GM12874 (cell line): ENCODE measurements at regions not wholly inside any gene's neighbourhood (a gene's known extent, or its start where the extent isn't known, plus 50 kb on each side); places are given as distances from the start of the nearest gene placed in this dataset.

Experiments
- TF ChIP-seq, protein P1 (sequence below): IDR thresholded peaks from 2 replicates; pipeline ENCODE4 v1.5.1; 2011; ENCODE audit warnings: low read depth, mild to moderate bottlenecking, control low read depth, low read length, moderate library complexity; ENCODE audit not compliant: insufficient read depth

DNA sequence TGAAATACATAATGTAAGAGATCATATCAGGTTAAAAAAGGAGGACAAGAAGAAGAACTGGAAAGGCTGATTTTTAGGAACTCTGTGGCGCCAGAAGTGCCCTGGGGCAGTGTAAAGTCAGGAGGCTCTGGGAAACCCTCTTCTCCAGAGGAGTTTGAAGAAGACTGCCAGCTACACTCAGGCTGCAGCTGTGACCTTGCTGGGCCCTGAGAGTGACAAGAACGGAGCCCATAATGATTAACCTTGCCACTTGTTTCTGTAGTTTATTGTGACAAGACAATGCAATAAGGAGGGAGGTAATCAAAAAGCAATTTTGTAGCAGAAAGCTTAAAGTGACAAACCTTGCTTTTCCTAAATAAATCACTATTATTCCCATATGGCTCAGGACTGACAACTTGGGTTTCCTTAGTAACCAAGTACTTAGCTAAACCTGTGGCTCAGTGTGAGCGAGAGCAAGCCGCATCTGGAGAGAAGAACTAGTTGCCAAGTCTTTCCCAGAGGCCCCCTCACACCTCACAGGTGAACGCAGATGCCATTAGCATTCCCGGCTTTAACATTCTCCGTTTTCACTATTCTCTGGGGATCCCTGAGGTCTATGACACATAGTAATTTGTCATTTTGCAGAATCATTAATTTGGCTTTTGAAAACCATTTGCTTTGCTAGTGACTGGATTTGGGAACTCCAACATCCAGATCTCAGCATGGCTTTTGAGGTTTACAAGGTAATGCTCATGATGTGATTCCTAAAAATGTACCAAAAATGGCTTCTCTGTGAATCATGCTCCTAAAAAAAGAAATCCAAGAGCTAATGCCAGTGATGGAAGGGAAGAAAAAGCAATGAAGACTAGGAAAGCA is 115.9 kb downstream of the OMA1 start:
- TF ChIP-seq, protein P1, sequence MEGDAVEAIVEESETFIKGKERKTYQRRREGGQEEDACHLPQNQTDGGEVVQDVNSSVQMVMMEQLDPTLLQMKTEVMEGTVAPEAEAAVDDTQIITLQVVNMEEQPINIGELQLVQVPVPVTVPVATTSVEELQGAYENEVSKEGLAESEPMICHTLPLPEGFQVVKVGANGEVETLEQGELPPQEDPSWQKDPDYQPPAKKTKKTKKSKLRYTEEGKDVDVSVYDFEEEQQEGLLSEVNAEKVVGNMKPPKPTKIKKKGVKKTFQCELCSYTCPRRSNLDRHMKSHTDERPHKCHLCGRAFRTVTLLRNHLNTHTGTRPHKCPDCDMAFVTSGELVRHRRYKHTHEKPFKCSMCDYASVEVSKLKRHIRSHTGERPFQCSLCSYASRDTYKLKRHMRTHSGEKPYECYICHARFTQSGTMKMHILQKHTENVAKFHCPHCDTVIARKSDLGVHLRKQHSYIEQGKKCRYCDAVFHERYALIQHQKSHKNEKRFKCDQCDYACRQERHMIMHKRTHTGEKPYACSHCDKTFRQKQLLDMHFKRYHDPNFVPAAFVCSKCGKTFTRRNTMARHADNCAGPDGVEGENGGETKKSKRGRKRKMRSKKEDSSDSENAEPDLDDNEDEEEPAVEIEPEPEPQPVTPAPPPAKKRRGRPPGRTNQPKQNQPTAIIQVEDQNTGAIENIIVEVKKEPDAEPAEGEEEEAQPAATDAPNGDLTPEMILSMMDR: no peak

DNA sequence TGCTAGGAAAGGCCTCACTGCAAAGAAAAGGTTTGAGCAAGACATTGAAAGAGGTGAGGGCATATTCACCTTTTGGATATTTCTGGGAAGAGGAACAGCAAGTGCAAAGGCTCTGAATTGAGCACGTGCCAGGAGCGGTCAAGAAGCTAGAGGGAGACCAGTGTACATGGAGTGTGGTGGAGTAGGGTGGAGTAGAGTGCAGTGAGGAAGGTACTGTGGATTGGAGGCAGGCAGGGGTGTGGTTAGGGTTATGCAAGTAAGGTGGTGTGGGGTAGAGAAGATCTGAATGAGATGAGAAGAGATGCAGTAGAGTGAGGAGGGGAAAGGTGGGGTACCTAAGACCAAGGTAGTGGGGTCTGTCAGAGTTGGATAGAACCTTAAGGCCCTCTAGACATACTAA is 119.6 kb downstream of the OMA1 start:
- TF ChIP-seq, protein P1: no peak

GRCh38 chr1:58422436-58422835 is 124.1 kb downstream of the OMA1 start:
- TF ChIP-seq, protein P1: no peak

GRCh38 chr1:58418283-58419228 is 128.0 kb downstream of the OMA1 start:
- TF ChIP-seq, protein P1: no peak

- TF ChIP-seq, protein P1: no peak
Observed at GRCh38 chr1:58412071-58412580, 134.4 kb downstream of the OMA1 start.

GRCh38 chr1:58409890-58410289 is 136.6 kb downstream of the OMA1 start:
- TF ChIP-seq, protein P1: no peak

- TF ChIP-seq, protein P1: no peak
Observed at GRCh38 chr1:58409336-58409735, 137.2 kb downstream of the OMA1 start.
